HG02588 (cell line): ENCODE measurements at regions not wholly inside any gene's neighbourhood (a gene's known extent, or its start where the extent isn't known, plus 50 kb on each side); places are given as distances from the start of the nearest gene placed in this dataset.

Source experiments
- ATAC-seq: cut with Tn5 transposase; IDR thresholded peaks from one replicate; pipeline ENCODE4 v1.9.1; 2021; ENCODE audit warnings: mild to moderate bottlenecking, moderate library complexity; ENCODE audit not compliant: unreplicated experiment

GRCh38 chr12:24759155-24759554, 189.7 kb downstream of the BCAT1 start:
- ATAC-seq, result no peak

- ATAC-seq, result no peak
These were observed 192.3 kb downstream of the BCAT1 start for GRCh38 chr12:24756479-24757024.

GRCh38 chr12:24754690-24755638, 193.9 kb downstream of the BCAT1 start:
- ATAC-seq, result no peak

- ATAC-seq, result no peak
These were observed 196.0 kb downstream of the BCAT1 start for GRCh38 chr12:24752763-24753462.

GRCh38 chr12:24751181-24751580, 197.7 kb downstream of the BCAT1 start:
- ATAC-seq, result no peak

- ATAC-seq, result no peak
These were observed 198.6 kb downstream of the BCAT1 start for GRCh38 chr12:24750263-24750662.

GRCh38 chr12:24749171-24749570, 199.7 kb downstream of the BCAT1 start:
- ATAC-seq, result no peak

- ATAC-seq, result no peak
These were observed 200.6 kb downstream of the BCAT1 start for GRCh38 chr12:24748326-24748725.

- ATAC-seq, result no peak
These were observed 202.0 kb downstream of the BCAT1 start for GRCh38 chr12:24746864-24747263.

- no peak for ATAC-seq
These were observed 202.8 kb downstream of the BCAT1 start for GRCh38 chr12:24746006-24746671.

- no peak for ATAC-seq
These were observed 204.7 kb downstream of the BCAT1 start for GRCh38 chr12:24743941-24744793.

- peak; percentile 78 for ATAC-seq
These were observed 206.5 kb downstream of the BCAT1 start for GRCh38 chr12:24742378-24742777.

- peak; percentile 39 for ATAC-seq
These were observed 207.7 kb downstream of the BCAT1 start for GRCh38 chr12:24741216-24741615.

GRCh38 chr12:24739106-24739779, 209.7 kb downstream of the BCAT1 start:
- ATAC-seq, result no peak

GRCh38 chr12:24738441-24738840, 210.5 kb downstream of the BCAT1 start:
- no peak for ATAC-seq

GRCh38 chr12:24731596-24731995, 217.3 kb downstream of the BCAT1 start:
- no peak for ATAC-seq

- ATAC-seq, result peak; percentile 55
These were observed 218.4 kb downstream of the BCAT1 start for GRCh38 chr12:24730489-24730896.

GRCh38 chr12:24728826-24729225, 220.1 kb downstream of the BCAT1 start:
- no peak for ATAC-seq

GRCh38 chr12:24728366-24728765, 220.5 kb downstream of the BCAT1 start:
- no peak for ATAC-seq

- no peak for ATAC-seq
These were observed 223.3 kb downstream of the BCAT1 start for GRCh38 chr12:24725616-24726015.
